HG02870 (cell line): ENCODE measurements at regions not wholly inside any gene's neighbourhood (a gene's known extent, or its start where the extent isn't known, plus 50 kb on each side); places are given as distances from the start of the nearest gene placed in this dataset.
"Not testable (repeated sequence)": the region's sequence is repeated elsewhere in the genome, so short reads cannot be mapped to it uniquely, and the experiment has no call there.

ENCODE experiments used
- ATAC-seq: cut with Tn5 transposase; IDR thresholded peaks from one replicate; pipeline ENCODE4 v1.9.1; 2021; ENCODE audit warnings: mild to moderate bottlenecking, moderate library complexity; ENCODE audit not compliant: unreplicated experiment

GRCh38 chr3:105974381-105974780 lies 105.6 kb upstream of the CBLB start:
- no peak for ATAC-seq

DNA sequence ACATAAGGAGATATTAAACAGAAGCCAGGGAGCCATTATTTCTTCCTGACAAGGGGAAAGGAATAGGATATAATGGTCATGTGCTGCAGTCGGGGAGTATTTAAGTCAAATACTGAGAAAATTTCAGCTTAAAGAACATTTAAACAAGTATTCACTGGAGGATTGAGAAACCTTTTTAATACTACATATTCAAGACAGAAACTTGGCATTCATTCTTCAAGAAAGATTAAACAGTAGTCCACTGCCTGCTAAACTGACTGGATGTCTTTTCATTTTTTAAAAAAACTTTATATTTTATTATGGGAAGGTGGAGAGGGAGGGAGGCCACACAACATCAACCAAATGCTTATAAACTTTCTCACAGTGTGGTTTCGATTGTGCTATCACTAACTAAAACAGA lies 107.4 kb upstream of the CBLB start:
- no peak for ATAC-seq

GRCh38 chr3:105979961-105980360 lies 111.1 kb upstream of the CBLB start:
- ATAC-seq: no peak

DNA sequence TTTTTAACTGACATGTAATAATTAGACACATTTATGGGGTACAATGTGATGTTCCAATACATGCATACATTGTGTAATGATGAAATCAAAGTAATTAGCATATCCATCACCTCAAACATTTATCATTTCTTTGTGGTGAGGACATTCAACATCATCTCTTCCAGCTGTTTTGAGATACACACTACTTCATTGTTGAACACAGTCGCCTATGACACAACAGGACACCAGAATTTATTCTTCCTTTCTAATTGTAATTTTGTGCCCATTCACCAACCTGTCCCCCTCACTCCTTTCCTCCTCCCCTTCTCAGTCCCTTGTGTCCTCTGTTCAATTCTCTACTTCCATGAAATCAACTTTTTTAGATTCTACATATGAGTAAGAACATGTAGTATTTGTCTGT lies 113.4 kb upstream of the CBLB start:
- ATAC-seq: no peak

DNA sequence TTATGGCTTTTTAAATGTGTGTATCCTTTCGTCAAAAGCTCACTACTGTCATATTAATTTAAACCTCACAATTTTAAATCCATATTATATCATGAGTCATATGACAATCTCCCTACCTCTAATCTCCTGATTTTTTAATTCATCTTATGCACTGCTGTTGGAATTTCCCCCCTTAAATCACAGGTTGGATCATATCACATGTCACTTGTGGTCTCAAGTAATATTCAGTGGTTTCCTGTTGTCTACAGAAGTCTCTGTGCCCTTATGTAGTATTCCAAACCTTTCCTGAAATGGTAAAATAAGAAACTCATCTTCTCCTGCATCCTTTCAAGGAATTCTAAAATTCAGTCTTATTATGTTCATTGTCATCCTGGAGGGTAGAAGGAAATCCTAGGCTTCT lies 116.0 kb upstream of the CBLB start:
- ATAC-seq: no peak

DNA sequence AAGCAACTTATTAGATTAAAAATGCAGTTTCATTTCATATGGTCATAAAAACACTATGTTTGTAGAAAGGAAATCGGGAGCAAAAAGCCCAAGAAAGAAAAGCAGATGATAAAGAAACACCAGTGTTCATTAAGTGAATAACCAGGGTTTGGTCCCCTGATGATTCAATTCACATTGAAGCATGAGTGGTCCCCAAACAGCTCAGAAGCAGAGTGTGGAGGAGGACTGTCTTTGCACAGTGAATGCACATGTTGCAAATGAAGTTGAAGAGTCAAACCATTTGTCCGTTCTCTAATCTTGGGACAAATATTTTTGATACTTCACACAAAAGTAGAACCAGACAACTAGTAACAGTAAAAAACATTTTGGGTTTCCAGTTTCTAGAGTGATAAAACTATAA lies 117.5 kb upstream of the CBLB start:
- not testable (repeated sequence) for ATAC-seq

- no peak for ATAC-seq
Measured at GRCh38 chr3:105987809-105988208, 119.0 kb upstream of the CBLB start.

GRCh38 chr3:105988540-105989212 lies 119.9 kb upstream of the CBLB start:
- ATAC-seq: no peak

DNA sequence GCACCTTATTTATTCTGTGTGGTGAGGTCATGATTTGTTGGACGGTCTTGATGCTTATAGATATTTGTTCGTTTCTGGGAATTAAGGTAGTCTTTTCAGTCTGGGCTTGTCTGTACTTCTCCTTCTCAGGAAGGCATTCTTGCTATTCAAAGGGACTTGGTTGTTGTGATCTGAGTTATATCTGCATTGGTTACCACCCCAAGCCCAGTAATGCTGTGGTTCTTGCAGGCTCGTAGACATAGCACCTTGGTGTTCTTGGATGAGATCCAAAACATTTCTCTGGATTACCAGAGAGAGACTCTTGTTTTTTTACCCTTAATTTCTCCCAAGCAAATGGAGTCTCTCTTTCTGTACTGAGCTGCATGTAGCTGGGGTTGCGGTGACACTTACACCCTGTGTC lies 128.0 kb upstream of the CBLB start:
- no peak for ATAC-seq

- no peak for ATAC-seq
Measured at GRCh38 chr3:105997466-105997799, 128.6 kb upstream of the CBLB start.

DNA sequence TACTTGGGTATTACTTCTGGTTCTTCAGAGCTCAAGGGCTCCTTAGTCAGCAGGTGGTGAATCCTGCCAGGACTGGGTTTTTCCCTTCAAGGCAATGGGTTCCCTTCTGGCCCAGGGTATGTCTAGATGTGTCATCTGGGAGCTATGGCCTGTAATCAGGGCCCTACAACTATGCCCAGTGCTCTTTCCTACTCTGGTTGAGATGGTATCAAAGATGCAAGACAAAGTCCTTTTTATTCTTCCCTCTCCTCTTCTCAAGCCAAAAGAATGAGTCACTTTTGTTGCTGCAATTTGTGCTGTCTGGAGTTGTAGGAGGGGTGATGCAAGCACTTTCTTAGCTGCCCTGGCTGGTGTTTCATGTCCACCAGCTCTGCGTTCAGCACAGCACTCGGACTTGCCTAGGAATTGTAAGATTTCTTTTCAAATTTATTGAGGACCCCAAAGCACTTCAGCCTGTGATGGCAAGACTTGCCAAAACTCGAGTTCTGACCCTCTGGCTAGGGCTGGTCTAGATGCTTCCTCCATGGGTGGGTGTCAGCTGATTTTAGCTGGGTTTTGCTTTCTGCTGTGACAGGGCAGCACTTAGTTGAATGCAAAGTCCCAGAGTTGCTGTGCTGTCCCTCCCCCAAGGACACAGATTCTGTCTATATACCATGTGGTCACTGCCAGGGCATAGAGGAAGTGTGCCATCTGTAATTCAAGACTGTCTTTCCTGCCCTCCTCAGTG lies 129.2 kb upstream of the CBLB start:
- ATAC-seq: no peak

- ATAC-seq: no peak
Measured at GRCh38 chr3:105999856-106000255, 131.0 kb upstream of the CBLB start.

GRCh38 chr3:106001923-106002322 lies 133.1 kb upstream of the CBLB start:
- no peak for ATAC-seq

DNA sequence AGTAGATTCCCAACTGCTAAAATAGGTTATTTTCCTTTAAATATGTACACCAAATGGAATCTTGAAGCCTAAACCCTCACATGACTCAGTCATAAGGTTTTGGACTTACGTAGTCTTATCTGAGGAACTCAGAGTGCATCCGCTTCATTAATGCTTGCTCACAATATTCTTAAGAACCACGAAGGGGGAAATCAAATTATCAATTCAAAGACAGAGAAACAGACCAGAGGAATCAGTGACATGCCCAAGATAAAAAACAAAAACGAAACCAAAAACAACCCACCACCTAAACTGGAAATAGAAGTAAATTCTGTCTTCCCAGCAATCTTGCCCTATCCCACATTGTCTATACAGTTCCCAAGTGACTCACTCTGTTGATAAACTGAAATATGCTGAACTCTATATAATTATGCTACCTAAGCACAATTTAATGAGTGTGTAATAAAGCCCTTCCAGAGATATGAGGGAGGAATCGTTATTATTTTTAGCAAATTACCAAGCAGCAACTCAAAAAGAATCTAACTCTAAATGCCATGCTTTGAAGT lies 135.4 kb upstream of the CBLB start:
- ATAC-seq: no peak

GRCh38 chr3:106004826-106005225 lies 136.0 kb upstream of the CBLB start:
- ATAC-seq: no peak

GRCh38 chr3:106006001-106006400 lies 137.2 kb upstream of the CBLB start:
- no peak for ATAC-seq

DNA sequence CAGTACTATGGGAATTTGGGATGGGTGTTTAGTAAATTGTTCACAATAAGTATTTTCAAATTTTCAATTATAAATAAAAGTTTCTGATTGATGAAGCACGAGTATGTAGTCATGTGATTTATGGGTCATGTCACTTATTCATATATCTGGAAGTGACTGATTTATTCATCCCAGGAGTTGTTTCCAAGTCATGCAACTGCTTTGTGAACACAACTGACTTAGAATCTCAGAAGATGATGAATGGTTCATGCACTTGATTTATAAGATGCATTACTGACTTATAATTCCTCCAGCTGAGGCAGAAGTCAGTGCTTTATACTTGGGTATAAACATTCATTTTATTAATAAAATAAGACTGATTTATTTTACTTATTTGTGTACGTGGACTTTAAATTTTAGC lies 137.8 kb upstream of the CBLB start:
- no peak for ATAC-seq

DNA sequence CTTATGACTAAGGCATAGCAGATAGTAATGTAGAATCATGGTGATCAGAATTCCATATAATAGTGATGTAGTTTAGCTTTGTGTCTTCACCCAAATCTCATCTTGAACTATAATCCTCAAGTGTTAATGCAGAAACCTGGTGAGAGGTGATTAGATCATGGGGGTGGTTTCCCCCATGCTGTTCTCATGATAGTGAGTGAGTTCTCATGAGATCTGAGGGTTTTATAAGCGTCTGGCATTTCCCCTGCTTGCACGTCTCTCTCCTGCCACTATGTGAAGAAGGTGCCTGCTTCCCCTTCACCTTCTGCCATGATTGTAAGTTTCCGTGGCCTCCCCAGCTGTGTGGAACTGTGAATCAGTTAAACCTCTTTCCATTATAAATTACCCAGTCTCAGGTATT lies 138.7 kb upstream of the CBLB start:
- ATAC-seq: no peak

DNA sequence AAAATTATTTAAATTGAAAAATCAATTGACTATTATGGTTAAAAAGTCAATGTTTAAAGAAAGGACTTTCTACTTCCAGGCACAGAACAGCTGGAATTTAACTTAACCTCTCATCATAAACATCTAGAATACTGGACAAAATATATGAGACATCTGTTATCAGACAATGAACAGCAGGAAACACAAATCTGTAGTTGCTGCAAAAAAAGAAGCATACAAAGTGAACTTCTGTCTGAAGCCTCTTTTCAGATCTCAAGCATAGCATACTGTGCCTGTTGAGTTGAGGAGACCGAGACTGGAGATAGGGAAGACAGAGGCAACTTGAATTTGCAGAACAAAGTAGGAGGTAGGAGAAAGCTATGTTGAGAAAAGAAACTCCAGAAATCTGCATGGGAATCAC lies 140.0 kb upstream of the CBLB start:
- no peak for ATAC-seq

DNA sequence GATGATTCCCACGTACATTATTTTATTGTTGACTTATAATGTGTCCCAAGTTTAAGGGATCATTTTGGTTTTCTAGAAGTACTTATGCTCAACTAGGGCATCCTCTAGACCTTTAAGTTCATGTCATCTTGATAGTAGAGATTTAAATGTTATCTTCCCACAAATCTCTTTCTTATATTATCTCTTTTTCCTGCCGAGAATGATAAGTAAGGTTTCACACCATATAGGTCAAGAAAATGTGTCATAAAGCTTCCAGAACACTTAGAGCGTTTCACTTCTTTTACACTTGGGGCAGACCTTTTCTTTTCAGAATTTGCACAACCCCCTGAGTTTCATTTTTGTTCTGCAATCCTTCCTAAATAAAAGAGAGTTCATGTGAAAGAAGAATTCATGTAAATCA lies 142.0 kb upstream of the CBLB start:
- no peak for ATAC-seq

DNA sequence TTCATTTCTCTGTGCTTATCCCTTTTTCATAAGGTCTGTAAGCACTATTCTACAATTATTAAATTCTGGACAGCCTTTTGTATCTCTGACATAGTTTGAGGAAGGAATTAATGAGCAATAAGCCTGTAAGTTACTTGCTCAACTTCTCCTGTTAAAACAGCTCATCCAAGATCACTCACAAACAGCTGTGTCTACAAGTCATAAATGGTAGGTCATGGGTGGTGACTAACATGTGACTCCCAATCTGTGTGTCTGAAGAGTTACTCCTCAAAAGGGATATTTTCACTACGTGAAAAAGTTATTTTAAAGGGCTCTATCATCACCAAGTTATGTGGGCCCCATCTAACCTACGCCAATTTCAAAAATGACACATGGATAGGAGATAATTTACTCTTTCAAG lies 145.2 kb upstream of the CBLB start:
- ATAC-seq: no peak

DNA sequence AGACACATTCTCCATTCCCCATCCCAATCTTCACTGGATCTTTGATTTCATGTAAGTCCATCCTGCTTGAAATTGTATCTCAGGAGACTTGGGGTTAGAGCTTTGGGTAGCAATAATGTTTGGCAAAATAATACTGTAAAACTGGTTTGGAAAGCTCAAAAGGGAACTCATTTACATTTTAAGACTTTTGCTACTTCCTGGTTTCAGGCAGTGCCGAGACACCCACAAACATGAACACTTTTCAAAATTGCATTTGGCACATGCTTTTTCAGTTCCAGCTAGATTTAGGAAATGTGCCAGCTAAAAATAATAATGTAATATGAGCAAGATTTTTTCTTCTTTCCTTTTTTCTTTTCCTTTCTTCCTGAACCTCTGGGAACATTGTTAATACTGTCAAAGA lies 145.7 kb upstream of the CBLB start:
- no peak for ATAC-seq

DNA sequence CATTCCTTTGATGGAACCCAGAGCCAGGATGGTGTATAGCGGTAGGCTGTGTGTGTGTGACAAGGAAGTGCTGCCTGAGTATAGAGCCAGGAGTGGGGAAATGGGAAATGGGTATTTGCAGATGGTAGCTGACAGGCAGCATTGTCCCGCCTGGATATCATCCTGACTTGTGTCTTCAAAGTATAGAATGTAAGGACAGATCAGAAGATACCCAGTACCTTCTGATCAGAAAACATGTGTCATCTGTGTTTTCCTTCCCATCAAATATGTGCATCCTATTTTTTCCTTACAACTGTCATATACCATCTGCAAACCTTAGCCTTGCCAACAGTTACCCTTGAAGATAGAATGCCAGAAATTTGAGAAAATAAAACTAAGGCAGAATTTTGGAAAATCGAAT lies 146.2 kb upstream of the CBLB start:
- ATAC-seq: no peak
